ENCODE measurements at regions not wholly inside any gene's neighbourhood (a gene's known extent, or its start where the extent isn't known, plus 50 kb on each side); places are given as distances from the start of the nearest gene placed in this dataset.

DNA sequence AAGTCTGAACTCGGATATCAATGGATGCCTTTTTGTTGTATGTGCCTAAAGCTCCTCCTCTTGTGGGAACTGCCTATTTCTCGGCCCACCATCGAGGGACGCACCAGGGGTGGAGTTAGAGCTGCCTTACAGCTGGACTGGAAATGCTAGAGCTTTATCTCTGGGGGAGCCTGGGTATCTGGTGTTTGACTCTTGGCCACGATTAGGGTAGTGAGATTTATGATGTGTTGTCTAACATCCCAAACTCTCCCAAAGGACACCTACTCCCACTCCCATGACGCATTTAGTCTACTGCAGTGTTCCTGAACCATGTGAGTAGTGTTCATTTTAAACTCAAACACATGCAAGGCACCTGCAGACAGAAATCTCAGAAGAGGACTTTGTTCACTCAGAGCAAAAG lies 594.8 kb downstream of the METTL4 start:
- TF ChIP-seq, protein P1, sequence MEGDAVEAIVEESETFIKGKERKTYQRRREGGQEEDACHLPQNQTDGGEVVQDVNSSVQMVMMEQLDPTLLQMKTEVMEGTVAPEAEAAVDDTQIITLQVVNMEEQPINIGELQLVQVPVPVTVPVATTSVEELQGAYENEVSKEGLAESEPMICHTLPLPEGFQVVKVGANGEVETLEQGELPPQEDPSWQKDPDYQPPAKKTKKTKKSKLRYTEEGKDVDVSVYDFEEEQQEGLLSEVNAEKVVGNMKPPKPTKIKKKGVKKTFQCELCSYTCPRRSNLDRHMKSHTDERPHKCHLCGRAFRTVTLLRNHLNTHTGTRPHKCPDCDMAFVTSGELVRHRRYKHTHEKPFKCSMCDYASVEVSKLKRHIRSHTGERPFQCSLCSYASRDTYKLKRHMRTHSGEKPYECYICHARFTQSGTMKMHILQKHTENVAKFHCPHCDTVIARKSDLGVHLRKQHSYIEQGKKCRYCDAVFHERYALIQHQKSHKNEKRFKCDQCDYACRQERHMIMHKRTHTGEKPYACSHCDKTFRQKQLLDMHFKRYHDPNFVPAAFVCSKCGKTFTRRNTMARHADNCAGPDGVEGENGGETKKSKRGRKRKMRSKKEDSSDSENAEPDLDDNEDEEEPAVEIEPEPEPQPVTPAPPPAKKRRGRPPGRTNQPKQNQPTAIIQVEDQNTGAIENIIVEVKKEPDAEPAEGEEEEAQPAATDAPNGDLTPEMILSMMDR (IDR thresholded peaks at IDR 0.05; ENCODE audit: borderline replicate concordance, extremely low read depth, low read length, poor library complexity, severe bottlenecking): no peak
- TF ChIP-seq EZH2 (IDR thresholded peaks at IDR 0.05; ENCODE audit: borderline replicate concordance, low read depth, low read length, severe bottlenecking): no peak

Data from DND-41 (cell line).